ELF-1 (cell line): ENCODE measurements at regions not wholly inside any gene's neighbourhood (a gene's known extent, or its start where the extent isn't known, plus 50 kb on each side); places are given as distances from the start of the nearest gene placed in this dataset.
A peak's percentile ranks its signal among the peaks of the same experiment; 100 is the strongest.

Experiments used
- DNase-seq: peaks from one replicate; pipeline ENCODE4 v3.0.0-alpha.2; 2016; ENCODE audit warnings: low read depth, low spot score

GRCh38 chr6:122524056-122524455, 52.4 kb upstream of the SERINC1 start:
- no peak for DNase-seq

- peak; percentile 81 for DNase-seq
Measured at GRCh38 chr6:122530440-122531046, 58.9 kb upstream of the SERINC1 start.

GRCh38 chr6:122548281-122548680, 61.9 kb upstream of the PKIB start:
- no peak for DNase-seq

- DNase-seq, result no peak
Measured at GRCh38 chr6:122548820-122549219, 61.4 kb upstream of the PKIB start.

- no peak for DNase-seq
Measured at GRCh38 chr6:122553697-122554096, 56.5 kb upstream of the PKIB start.

- DNase-seq, result no peak
Measured at GRCh38 chr6:122555561-122555960, 54.6 kb upstream of the PKIB start.

- DNase-seq, result no peak
Measured at GRCh38 chr6:122558080-122558479, 52.1 kb upstream of the PKIB start.
